Mucosa of gallbladder (tissue), 1 donor: ENCODE measurements at regions not wholly inside any gene's neighbourhood (a gene's known extent, or its start where the extent isn't known, plus 50 kb on each side); places are given as distances from the start of the nearest gene placed in this dataset.

Experiments
- DNase-seq: peaks from one replicate; pipeline ENCODE4 v3.0.0-alpha.2; 2020; ENCODE audit warnings: low spot score
- donor health status: DM: no; HTN: no; CAD: no.

GRCh38 chrX:8971116-8971515, 62.8 kb downstream of the FAM9B start:
- DNase-seq = no peak

- no peak for DNase-seq
These were observed 64.5 kb downstream of the FAM9B start for GRCh38 chrX:8969378-8969777.

GRCh38 chrX:8967461-8967860, 66.5 kb downstream of the FAM9B start:
- no peak for DNase-seq

- DNase-seq = no peak
These were observed 72.9 kb downstream of the FAM9B start for GRCh38 chrX:8960957-8961468.

- DNase-seq = no peak
These were observed 78.4 kb downstream of the FAM9B start for GRCh38 chrX:8955511-8955910.

- DNase-seq = no peak
These were observed 87.4 kb downstream of the FAM9B start for GRCh38 chrX:8946563-8946962.

GRCh38 chrX:8939322-8939721, 94.6 kb downstream of the FAM9B start:
- DNase-seq = no peak

- no peak for DNase-seq
These were observed 106.2 kb downstream of the FAM9B start for GRCh38 chrX:8927701-8928100.

- no peak for DNase-seq
These were observed 106.8 kb downstream of the FAM9B start for GRCh38 chrX:8927066-8927635.

GRCh38 chrX:8921615-8922014, 112.3 kb downstream of the FAM9B start:
- DNase-seq = no peak

- no peak for DNase-seq
These were observed 114.1 kb downstream of the FAM9B start for GRCh38 chrX:8919801-8920200.

- no peak for DNase-seq
These were observed 115.5 kb upstream of the FAM9A start for GRCh38 chrX:8916697-8917096.

- no peak for DNase-seq
These were observed 113.5 kb upstream of the FAM9A start for GRCh38 chrX:8914681-8915080.

GRCh38 chrX:8913655-8914409, 112.6 kb upstream of the FAM9A start:
- DNase-seq = peak; percentile 16

- no peak for DNase-seq
These were observed 106.5 kb upstream of the FAM9A start for GRCh38 chrX:8907688-8908087.

- DNase-seq = no peak
These were observed 105.2 kb upstream of the FAM9A start for GRCh38 chrX:8906299-8906938.

- no peak for DNase-seq
These were observed 96.1 kb upstream of the FAM9A start for GRCh38 chrX:8897259-8897658.

- DNase-seq = no peak
These were observed 89.6 kb upstream of the FAM9A start for GRCh38 chrX:8890794-8891193.

GRCh38 chrX:8887004-8887403, 85.8 kb upstream of the FAM9A start:
- DNase-seq = no peak

- DNase-seq = no peak
These were observed 78.6 kb upstream of the FAM9A start for GRCh38 chrX:8879750-8880149.

- no peak for DNase-seq
These were observed 72.8 kb upstream of the FAM9A start for GRCh38 chrX:8873956-8874355.

- DNase-seq = no peak
These were observed 71.9 kb upstream of the FAM9A start for GRCh38 chrX:8873102-8873501.

- DNase-seq = no peak
These were observed 69.2 kb upstream of the FAM9A start for GRCh38 chrX:8870411-8870810.
